ENCODE measurements at regions not wholly inside any gene's neighbourhood (a gene's known extent, or its start where the extent isn't known, plus 50 kb on each side); places are given as distances from the start of the nearest gene placed in this dataset.

GRCh38 chr9:135029463-135029862, 58.0 kb upstream of the OLFM1 start:
- Histone ChIP-seq H3K4me3 (no peak overlapping the region), H4K20me1 (replicated peaks; ENCODE audit: control insufficient read depth, insufficient read depth, low read length) (0 out of 2 replicates have a peak, but pooled peaks cover under 1% of the 10 kb centered on the region), H2AFZ (ENCODE audit: low read depth, low read length) (no peak overlapping the region), H3K27ac (ENCODE audit: extremely low read depth, low read depth, low read length) (no peak overlapping the region), H3K9me3 (replicated peaks; ENCODE audit: control insufficient read depth, insufficient read depth, low read depth, low read length) (no peaks in the 10 kb centered on the region), H3K9ac (ENCODE audit: insufficient read depth in 1 of 2, low read depth in 2 of 2, low read length in 2 of 2) (no peak overlapping the region), H3K4me1 (replicated peaks in 1 of 2; ENCODE audit: control insufficient read depth in 2 of 2, insufficient read depth in 2 of 2, low read length in 2 of 2) (no peaks in the 10 kb centered on the region), H3K9me1 (ENCODE audit: control insufficient read depth, insufficient read depth, low read length) (no peaks in the 10 kb centered on the region), H3K4me2 (ENCODE audit: insufficient read depth, low read length) (no peak overlapping the region), H3K79me2 (ENCODE audit: control insufficient read depth, insufficient read depth, low read length) (no peaks in the 10 kb centered on the region), H3K27me3 (ENCODE audit: control insufficient read depth in 2 of 2, insufficient read depth in 2 of 2, low read length in 2 of 2) (peaks cover 0 to 8% of the 10 kb centered on the region in 2 experiments; a peak in 1 of 5 replicates), H3K36me3 (ENCODE audit: control insufficient read depth, insufficient read depth, low read length) (no peaks in the 10 kb centered on the region)
- WGBS (ENCODE audit: insufficient coverage, low coverage, missing lambda C conversion rate), result 7% methylated on average over 12 of the region's 13 CpGs
- in situ Hi-C loops (cut with MboI), result no loop called here
- FAIRE-seq, result no peak
- ChIA-PET CTCF (ENCODE audit: low intra/inter-chr PET ratio) (no interaction called here), POLR2A (no interaction called here)
- no peak for ATAC-seq
- intact Hi-C loops (cut with micrococcal nuclease), result no loop called here
- DNase-seq (ENCODE audit: extremely low read depth in 1 of 4, low spot score in 3 of 4), result no peak
- BruUV-seq (replicated peaks), result no TSS peak
- TF ChIP-seq GTF2B (IDR thresholded peaks at IDR 0.05; ENCODE audit: extremely low read depth, insufficient read length), result no peak
- TF ChIP-seq ZBTB5 (IDR thresholded peaks at IDR 0.05), result no peak
- no peak for TF ChIP-seq RBFOX2 (IDR thresholded peaks at IDR 0.05; ENCODE audit: low read depth, low read length)
- TF ChIP-seq RB1 (IDR thresholded peaks at IDR 0.05; ENCODE audit: low read depth), result no peak
- no peak for TF ChIP-seq ZZZ3 (IDR thresholded peaks at IDR 0.05)
- no peak for TF ChIP-seq HBP1 (CRISPR knock-in tag; IDR thresholded peaks at IDR 0.05)
- no peak for TF ChIP-seq CBX3 (IDR thresholded peaks at IDR 0.05; ENCODE audit: borderline replicate concordance in 1 of 2, low read length in 2 of 2)
- no peak for TF ChIP-seq RREB1 (CRISPR knock-in tag; IDR thresholded peaks at IDR 0.05)
- TF ChIP-seq SRSF1 (IDR thresholded peaks at IDR 0.05; ENCODE audit: low read depth, low read length), result no peak
- TF ChIP-seq E2F6 (IDR thresholded peaks at IDR 0.05; ENCODE audit: borderline replicate concordance in 1 of 2, extremely low read depth in 1 of 2, insufficient read depth in 1 of 2, insufficient read length in 1 of 2, low read depth in 1 of 2, low read length in 1 of 2, poor library complexity in 1 of 2, severe bottlenecking in 1 of 2), result no peak
- TF ChIP-seq ZNF707 (CRISPR knock-in tag; conservative IDR thresholded peaks at IDR 0.05), result no peak
